PC-9 (cell line): ENCODE measurements at regions not wholly inside any gene's neighbourhood (a gene's known extent, or its start where the extent isn't known, plus 50 kb on each side); places are given as distances from the start of the nearest gene placed in this dataset.

Source experiments
- BruUV-seq: library from RNA; stranded (reverse); fragments of 400-500 nt; replicated peaks from 2 replicates; lab custom pipeline; 2021; lab: Mats Ljungman, UMichigan
- CTCF ChIA-PET: fragments of 300-600 bp; sonication (Branson Sonifier 250); formaldehyde crosslinking; loops from one replicate; lab custom pipeline; 2022; ENCODE audit warnings: antibody characterized with exemption; lab: Charles Lee
- POLR2A ChIA-PET: fragments of 300-600 bp; sonication (Branson Sonifier 250); formaldehyde crosslinking; loops from one replicate; lab custom pipeline; 2022; ENCODE audit warnings: antibody characterized with exemption; ENCODE audit not compliant: unreplicated experiment; lab: Charles Lee
- DNase-seq, 2 experiments: peaks; one replicate each; pipeline versions ENCODE4 v3.0.0 to v3.0.0-alpha.2; 2015 to 2022; ENCODE audit warnings: mixed read lengths in 1 of 2
- H2AFZ ChIP-seq: fragments of 200-600 bp; sonication (generic); 2 replicates; pipeline ENCODE4 v1.8.1; 2017; ENCODE audit warnings: antibody characterized with exemption
- H3F3A ChIP-seq: fragments of 200-600 bp; sonication (generic); 2 replicates; pipeline ENCODE4 v1.8.1; 2017; ENCODE audit warnings: antibody characterized with exemption, mild to moderate bottlenecking, low read depth; ENCODE audit not compliant: insufficient read depth
- H3K27ac ChIP-seq: fragments of 200-600 bp; sonication (generic); 2 replicates; pipeline ENCODE4 v1.6.1; 2016; ENCODE audit warnings: mixed run types
- H3K27me3 ChIP-seq: fragments of 200-600 bp; sonication (generic); 2 replicates; pipeline ENCODE4 v1.6.1; 2016; ENCODE audit warnings: low read depth, mixed run types; ENCODE audit not compliant: insufficient read depth
- H3K36me3 ChIP-seq: fragments of 200-600 bp; sonication (generic); 2 replicates; pipeline ENCODE4 v1.6.1; 2016; ENCODE audit warnings: low read depth, mixed run types
- H3K4me1 ChIP-seq: fragments of 200-600 bp; sonication (generic); replicated peaks from 2 replicates; pipeline ENCODE4 v1.6.1; 2016; ENCODE audit warnings: mixed run types; ENCODE audit not compliant: insufficient read depth
- H3K4me2 ChIP-seq: fragments of 200-600 bp; sonication (generic); 2 replicates; pipeline ENCODE4 v1.6.1; 2017; ENCODE audit warnings: mixed run types
- H3K4me3 ChIP-seq: fragments of 200-600 bp; sonication (generic); 2 replicates; pipeline ENCODE4 v1.6.1; 2016; ENCODE audit warnings: mixed run types
- H3K79me2 ChIP-seq: fragments of 200-600 bp; sonication (generic); 2 replicates; pipeline ENCODE4 v1.6.1; 2017; ENCODE audit warnings: low read depth, mixed run types
- H3K9me2 ChIP-seq: fragments of 200-600 bp; sonication (generic); 2 replicates; pipeline ENCODE4 v1.8.1; 2017; ENCODE audit warnings: mild to moderate bottlenecking; ENCODE audit not compliant: insufficient read depth
- H3K9me3 ChIP-seq: fragments of 200-600 bp; sonication (generic); 2 replicates; pipeline ENCODE4 v1.8.1; 2016; ENCODE audit warnings: low read depth; ENCODE audit not compliant: insufficient read depth
- H4K20me1 ChIP-seq: fragments of 200-600 bp; sonication (generic); 2 replicates; pipeline ENCODE4 v1.8.1; 2017; ENCODE audit not compliant: insufficient read depth
- CTCF ChIP-seq: fragments of 200-600 bp; sonication (generic); conservative IDR thresholded peaks from 2 replicates; pipeline ENCODE4 v1.6.1; 2017; ENCODE audit warnings: mixed run types, antibody characterized with exemption, mild to moderate bottlenecking, moderate library complexity
- EZH2 ChIP-seq: fragments of 200-600 bp; sonication (generic); IDR thresholded peaks from 2 replicates; pipeline ENCODE4 v1.8.0; 2017; ENCODE audit warnings: antibody characterized with exemption, low read depth
- intact Hi-C: fragments of 100-400 bp; cut with micrococcal nuclease; formaldehyde crosslinking; loops from one replicate; pipeline ENCODE4 v1.10.0; 2022; ENCODE audit not compliant: unreplicated experiment

GRCh38 chr9:82584349-82584863, 478.5 kb downstream of the RASEF start:
- POLR2A ChIA-PET, result no interaction called here

GRCh38 chr9:82586918-82587356, 476.0 kb downstream of the RASEF start:
- ChIA-PET POLR2A (no interaction called here), CTCF (no interaction called here)
- Histone ChIP-seq H3K36me3 (no peaks in the 10 kb centered on the region), H3K27me3 (no peaks in the 10 kb centered on the region), H3K9me3 (no peaks in the 10 kb centered on the region), H2AFZ (no peak overlapping the region), H3K4me2 (no peak overlapping the region), H3K9me2 (no peaks in the 10 kb centered on the region), H4K20me1 (no peaks in the 10 kb centered on the region), H3K27ac (no peak overlapping the region), H3K79me2 (no peaks in the 10 kb centered on the region), H3K4me1 (no peaks in the 10 kb centered on the region), H3K4me3 (no peak overlapping the region), H3F3A (no peaks in the 10 kb centered on the region)
- TF ChIP-seq CTCF (no peak), EZH2 (no peak)
- no peak for DNase-seq
- no TSS peak for BruUV-seq
- intact Hi-C loops, result no loop called here

More at GRCh38 chr9:82584349-82584863, 478.5 kb downstream of the RASEF start:
- H3K4me2 ChIP-seq, result no peak overlapping the region
- no peaks in the 10 kb centered on the region for H3K27me3 ChIP-seq
- no peaks in the 10 kb centered on the region for H3K9me3 ChIP-seq
- no peaks in the 10 kb centered on the region for H3F3A ChIP-seq
- no peaks in the 10 kb centered on the region for H4K20me1 ChIP-seq
- no peak overlapping the region for H3K27ac ChIP-seq
- no peak overlapping the region for H3K4me3 ChIP-seq
- no peak for DNase-seq
- H3K4me1 ChIP-seq, result no peaks in the 10 kb centered on the region
- no peaks in the 10 kb centered on the region for H3K79me2 ChIP-seq
- BruUV-seq, result no TSS peak
- H2AFZ ChIP-seq, result no peak overlapping the region
- H3K9me2 ChIP-seq, result no peaks in the 10 kb centered on the region
- H3K36me3 ChIP-seq, result no peaks in the 10 kb centered on the region
- CTCF ChIA-PET, result interaction anchor here (0.6 kb wide), 1 partner anchor 395 kb away, joined by 3 read pairs; no protein-coding TSS in a partner anchor
- no peak for TF ChIP-seq CTCF
- intact Hi-C loops, result no loop called here

GRCh38 chr9:82588301-82589180, 474.4 kb downstream of the RASEF start:
- CTCF ChIA-PET, result no interaction called here
- no peaks in the 10 kb centered on the region for H4K20me1 ChIP-seq
- no peak overlapping the region for H3K27ac ChIP-seq
- H3K79me2 ChIP-seq, result no peaks in the 10 kb centered on the region
- no peaks in the 10 kb centered on the region for H3K4me1 ChIP-seq
- TF ChIP-seq CTCF (no peak), EZH2 (no peak)
- no peak for DNase-seq
- no peak overlapping the region for H3K4me3 ChIP-seq
- no peak overlapping the region for H3K4me2 ChIP-seq
- H2AFZ ChIP-seq, result no peak overlapping the region
- no peaks in the 10 kb centered on the region for H3F3A ChIP-seq
- H3K9me3 ChIP-seq, result no peaks in the 10 kb centered on the region
- intact Hi-C loops, result no loop called here
- POLR2A ChIA-PET, result no interaction called here
- no peaks in the 10 kb centered on the region for H3K36me3 ChIP-seq
- H3K9me2 ChIP-seq, result no peaks in the 10 kb centered on the region
- BruUV-seq, result no TSS peak
- H3K27me3 ChIP-seq, result no peaks in the 10 kb centered on the region
